SK-N-MC (cell line): ENCODE measurements at regions not wholly inside any gene's neighbourhood (a gene's known extent, or its start where the extent isn't known, plus 50 kb on each side); places are given as distances from the start of the nearest gene placed in this dataset.

Experiments used
- EZH2 ChIP-seq: fragments of 200-600 bp; sonication (generic); IDR thresholded peaks from one replicate; pipeline ENCODE4 v1.6.1; 2017; ENCODE audit warnings: antibody characterized with exemption
- POLR2AphosphoS5 ChIP-seq: IDR thresholded peaks from 2 replicates; pipeline ENCODE4 v1.6.1; 2012; ENCODE audit warnings: mild to moderate bottlenecking, low read depth, low read length, borderline replicate concordance

GRCh38 chr3:76789237-76789636 is 250.7 kb upstream of the ROBO2 start:
- TF ChIP-seq POLR2AphosphoS5 (no peak), EZH2 (no peak)
